Loucy (cell line): ENCODE measurements at regions not wholly inside any gene's neighbourhood (a gene's known extent, or its start where the extent isn't known, plus 50 kb on each side); places are given as distances from the start of the nearest gene placed in this dataset.

Source experiments
- EZH2phosphoT487 ChIP-seq: fragments of 200-600 bp; IDR thresholded peaks from 2 replicates; pipeline ENCODE4 v1.6.1; 2018; ENCODE audit warnings: antibody characterized with exemption, mild to moderate bottlenecking, moderate library complexity, borderline replicate concordance
- TF ChIP-seq, protein P1 (sequence below): fragments of 200-600 bp; sonication (generic); conservative IDR thresholded peaks from 2 replicates; pipeline ENCODE4 v1.5.1; 2014; ENCODE audit warnings: mild to moderate bottlenecking, antibody characterized with exemption, low read length

DNA sequence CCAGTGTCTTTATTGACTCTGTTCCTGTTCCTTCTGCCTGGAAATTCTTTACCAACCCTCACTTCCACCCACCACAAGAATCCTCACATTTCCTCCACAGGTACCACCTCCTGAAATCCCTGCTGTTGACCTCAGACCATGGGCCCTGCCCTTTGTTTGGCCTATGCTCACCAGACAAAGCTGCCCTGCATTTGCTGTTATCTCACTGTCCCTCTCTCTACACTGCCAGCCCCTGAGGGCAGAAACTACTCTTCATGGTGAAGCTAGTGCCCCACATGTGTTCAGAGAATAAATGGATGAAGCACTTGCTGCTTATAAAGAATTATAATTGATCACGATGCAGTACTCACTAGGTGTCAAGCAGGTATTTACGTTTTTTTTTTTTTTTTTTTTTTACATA lies 608.4 kb downstream of the TSN start:
- TF ChIP-seq, protein P1, sequence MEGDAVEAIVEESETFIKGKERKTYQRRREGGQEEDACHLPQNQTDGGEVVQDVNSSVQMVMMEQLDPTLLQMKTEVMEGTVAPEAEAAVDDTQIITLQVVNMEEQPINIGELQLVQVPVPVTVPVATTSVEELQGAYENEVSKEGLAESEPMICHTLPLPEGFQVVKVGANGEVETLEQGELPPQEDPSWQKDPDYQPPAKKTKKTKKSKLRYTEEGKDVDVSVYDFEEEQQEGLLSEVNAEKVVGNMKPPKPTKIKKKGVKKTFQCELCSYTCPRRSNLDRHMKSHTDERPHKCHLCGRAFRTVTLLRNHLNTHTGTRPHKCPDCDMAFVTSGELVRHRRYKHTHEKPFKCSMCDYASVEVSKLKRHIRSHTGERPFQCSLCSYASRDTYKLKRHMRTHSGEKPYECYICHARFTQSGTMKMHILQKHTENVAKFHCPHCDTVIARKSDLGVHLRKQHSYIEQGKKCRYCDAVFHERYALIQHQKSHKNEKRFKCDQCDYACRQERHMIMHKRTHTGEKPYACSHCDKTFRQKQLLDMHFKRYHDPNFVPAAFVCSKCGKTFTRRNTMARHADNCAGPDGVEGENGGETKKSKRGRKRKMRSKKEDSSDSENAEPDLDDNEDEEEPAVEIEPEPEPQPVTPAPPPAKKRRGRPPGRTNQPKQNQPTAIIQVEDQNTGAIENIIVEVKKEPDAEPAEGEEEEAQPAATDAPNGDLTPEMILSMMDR, result no peak
- no peak for TF ChIP-seq EZH2phosphoT487
